ENCODE measurements at regions not wholly inside any gene's neighbourhood (a gene's known extent, or its start where the extent isn't known, plus 50 kb on each side); places are given as distances from the start of the nearest gene placed in this dataset.
"Not testable (repeated sequence)": the region's sequence is repeated elsewhere in the genome, so short reads cannot be mapped to it uniquely, and the experiment has no call there.

- no peak for DNase-seq (ENCODE audit: low read depth in 1 of 2, low spot score in 1 of 2)
These were observed 799.3 kb downstream of the TBC1D32 start for GRCh38 chr6:120534954-120535353.

- DNase-seq (ENCODE audit: low read depth in 1 of 2, low spot score in 1 of 2), result no peak
These were observed 807.7 kb downstream of the TBC1D32 start for GRCh38 chr6:120526576-120526975.

DNA sequence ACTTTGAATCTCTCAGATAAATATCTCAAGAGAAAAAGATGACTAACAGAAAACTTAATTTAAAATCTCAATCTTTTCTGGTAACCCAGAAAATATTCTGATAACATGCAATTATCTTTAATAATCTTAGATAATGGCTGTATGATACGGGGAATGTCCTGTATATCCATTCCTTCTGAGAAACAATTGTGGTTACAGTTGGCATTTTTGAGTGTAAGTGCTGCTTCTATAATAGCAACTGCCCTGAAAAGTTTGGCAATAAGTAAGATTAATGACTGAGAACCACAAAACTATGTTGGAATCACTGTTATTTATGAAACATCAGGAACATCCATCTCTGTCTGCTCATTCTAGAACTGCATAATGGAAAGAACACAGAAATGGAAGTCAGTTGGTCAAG lies 819.7 kb downstream of the TBC1D32 start:
- DNase-seq (ENCODE audit: low read depth in 1 of 2, low spot score in 1 of 2), result no peak

DNA sequence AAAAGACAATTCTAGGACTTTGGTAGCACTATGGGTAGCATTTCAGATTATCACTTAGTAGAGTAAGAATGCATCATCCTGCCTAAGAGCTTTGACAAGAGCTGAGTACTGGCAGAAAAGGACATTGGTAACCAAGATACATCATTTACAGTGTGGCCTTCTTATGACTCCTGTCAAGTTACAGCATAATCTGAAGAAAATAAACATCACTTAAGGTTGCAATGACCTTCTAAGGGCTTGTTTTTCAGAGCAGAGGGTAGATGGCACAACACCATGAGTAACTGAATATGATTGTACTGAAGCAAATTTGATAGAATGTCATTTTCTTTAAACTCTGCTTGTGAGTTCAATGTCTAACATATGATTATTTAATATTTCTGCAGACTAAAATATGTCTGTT lies 822.6 kb downstream of the TBC1D32 start:
- DNase-seq (ENCODE audit: low read depth in 1 of 2, low spot score in 1 of 2), result no peak

DNA sequence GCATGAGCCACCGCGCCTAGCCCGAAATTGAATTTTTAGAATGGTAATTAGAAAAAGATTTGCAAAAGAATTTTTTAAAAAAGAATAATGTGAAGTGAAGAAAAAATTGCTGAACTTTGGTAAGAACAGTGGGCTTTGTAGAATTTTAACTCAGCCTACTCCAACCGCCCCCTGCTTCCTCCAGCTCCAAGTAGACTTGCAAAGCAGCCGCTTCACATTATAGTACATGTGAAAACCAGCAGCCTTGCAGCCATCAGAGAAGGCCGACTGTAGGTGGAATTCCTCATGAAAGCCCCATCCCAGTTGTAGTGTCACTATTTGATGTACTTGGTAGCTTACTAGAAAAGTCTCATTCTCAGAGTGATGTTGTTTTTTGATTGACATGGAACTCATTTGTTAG lies 835.6 kb downstream of the TBC1D32 start:
- DNase-seq (ENCODE audit: low read depth in 1 of 2, low spot score in 1 of 2), result no peak

GRCh38 chr6:120496661-120497060 lies 837.6 kb downstream of the TBC1D32 start:
- no peak for DNase-seq (ENCODE audit: low read depth in 1 of 2, low spot score in 1 of 2)

DNA sequence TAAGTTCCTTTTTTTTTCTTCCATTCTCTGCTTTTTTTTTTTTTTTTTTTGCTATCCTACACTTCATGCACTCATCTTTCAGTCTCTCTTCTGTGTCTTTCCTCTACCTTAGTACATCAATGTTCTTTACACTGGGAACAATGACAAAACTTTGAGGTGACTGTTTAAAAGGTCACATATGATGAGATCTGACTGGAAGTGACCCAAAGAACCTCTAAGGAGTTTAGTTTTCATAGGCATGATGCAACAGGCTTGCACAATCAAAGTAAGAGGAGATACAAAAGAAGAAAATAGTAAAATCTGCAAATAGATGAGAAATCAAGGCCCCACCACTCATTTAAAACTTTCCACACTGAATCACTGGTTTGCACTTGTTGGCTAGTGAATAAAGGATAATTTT lies 840.8 kb downstream of the TBC1D32 start:
- no peak for DNase-seq (ENCODE audit: low read depth in 1 of 2, low spot score in 1 of 2)

DNA sequence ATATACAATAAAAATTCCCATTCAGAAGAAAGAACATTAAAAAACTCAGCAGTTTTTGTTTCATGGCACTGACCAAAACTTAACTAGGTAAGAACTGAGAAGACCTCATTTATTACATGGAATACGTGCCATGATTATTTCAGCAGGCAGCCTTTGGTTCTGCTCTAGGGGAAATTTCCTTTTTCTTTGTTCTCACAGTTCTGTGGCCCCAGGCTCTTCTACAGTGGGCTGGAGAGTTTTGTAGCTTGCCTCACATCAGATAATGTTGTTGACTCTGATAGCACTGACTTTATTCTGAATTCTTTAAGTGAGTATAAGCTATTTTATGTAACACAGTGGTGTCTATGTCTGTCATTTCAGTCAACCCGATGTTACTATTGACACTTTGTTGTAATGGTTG lies 844.3 kb downstream of the TBC1D32 start:
- no peak for DNase-seq (ENCODE audit: low read depth in 1 of 2, low spot score in 1 of 2)

DNA sequence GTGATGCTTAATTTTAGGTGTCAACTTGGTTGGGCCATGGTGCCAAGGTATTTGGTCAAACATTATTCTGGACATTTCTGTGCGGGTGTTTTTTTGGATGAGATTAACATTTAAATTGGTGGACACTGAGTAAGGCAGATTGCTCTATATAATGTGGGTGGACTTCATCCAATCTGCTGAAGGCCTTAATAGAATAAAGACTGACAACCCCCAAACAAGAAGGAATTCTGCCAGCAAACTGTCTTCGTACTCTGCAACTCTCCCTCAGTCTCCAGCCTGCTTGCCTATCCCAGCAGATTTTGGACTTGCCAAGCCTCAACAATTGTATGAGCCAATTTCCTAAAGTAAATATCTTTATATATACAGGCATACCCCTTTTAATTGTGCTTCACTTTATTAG lies 850.1 kb downstream of the TBC1D32 start:
- no peak for DNase-seq (ENCODE audit: low read depth in 1 of 2, low spot score in 1 of 2)

DNA sequence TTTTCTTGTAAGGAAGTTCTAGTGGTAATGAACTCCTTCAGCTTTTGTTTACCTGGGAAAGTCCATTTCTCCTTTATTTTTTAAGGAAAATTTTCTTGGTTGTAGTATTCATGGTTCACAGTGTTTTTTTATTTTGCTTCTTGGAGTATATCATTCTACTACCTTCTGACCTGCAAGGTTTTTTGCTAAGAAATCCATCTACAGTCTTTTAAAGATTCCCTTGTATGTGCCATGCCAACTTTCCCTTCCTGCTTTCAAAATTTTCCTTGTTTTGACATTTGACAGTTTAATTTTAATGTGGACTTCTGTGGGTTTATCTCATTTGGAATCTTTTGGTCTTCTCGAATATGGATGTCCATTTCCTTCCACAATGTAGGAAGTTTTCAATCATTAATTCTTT lies 855.6 kb downstream of the TBC1D32 start:
- DNase-seq (ENCODE audit: low read depth in 1 of 2, low spot score in 1 of 2), result no peak

GRCh38 chr6:120473804-120474203 lies 860.5 kb downstream of the TBC1D32 start:
- no peak for DNase-seq (ENCODE audit: low read depth in 1 of 2, low spot score in 1 of 2)

DNA sequence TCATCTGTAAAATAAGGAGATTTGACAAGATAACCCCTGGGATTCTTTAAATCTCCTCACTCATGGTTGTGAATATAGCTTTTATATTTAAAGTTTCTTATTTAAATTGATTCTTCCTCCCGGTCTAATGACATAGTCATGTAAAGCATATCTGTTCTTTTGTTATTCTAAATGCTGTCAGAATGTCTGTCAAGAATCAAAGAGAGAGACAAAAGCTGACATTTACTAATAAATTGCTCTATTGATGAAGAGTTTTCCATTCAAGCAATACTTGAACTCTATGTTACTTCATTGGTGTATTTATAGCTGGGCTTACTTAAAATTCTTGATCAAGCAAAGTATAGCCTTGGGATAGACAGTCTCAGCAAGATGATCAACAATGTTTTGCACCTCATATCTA lies 865.8 kb downstream of the TBC1D32 start:
- DNase-seq (ENCODE audit: low read depth in 1 of 2, low spot score in 1 of 2), result no peak

GRCh38 chr6:120451508-120451907 lies 882.8 kb downstream of the TBC1D32 start:
- DNase-seq (ENCODE audit: low read depth in 1 of 2, low spot score in 1 of 2), result no peak

GRCh38 chr6:120447605-120448004 lies 886.7 kb downstream of the TBC1D32 start:
- DNase-seq (ENCODE audit: low read depth in 1 of 2, low spot score in 1 of 2), result no peak

GRCh38 chr6:120432840-120433239 lies 901.4 kb downstream of the TBC1D32 start:
- not testable (repeated sequence) for DNase-seq (ENCODE audit: low read depth in 1 of 2, low spot score in 1 of 2)

- no peak for DNase-seq (ENCODE audit: low read depth in 1 of 2, low spot score in 1 of 2)
These were observed 902.4 kb downstream of the TBC1D32 start for GRCh38 chr6:120431841-120432240.

GRCh38 chr6:120411394-120411793 lies 922.9 kb downstream of the TBC1D32 start:
- no peak for DNase-seq (ENCODE audit: low read depth in 1 of 2, low spot score in 1 of 2)

DNA sequence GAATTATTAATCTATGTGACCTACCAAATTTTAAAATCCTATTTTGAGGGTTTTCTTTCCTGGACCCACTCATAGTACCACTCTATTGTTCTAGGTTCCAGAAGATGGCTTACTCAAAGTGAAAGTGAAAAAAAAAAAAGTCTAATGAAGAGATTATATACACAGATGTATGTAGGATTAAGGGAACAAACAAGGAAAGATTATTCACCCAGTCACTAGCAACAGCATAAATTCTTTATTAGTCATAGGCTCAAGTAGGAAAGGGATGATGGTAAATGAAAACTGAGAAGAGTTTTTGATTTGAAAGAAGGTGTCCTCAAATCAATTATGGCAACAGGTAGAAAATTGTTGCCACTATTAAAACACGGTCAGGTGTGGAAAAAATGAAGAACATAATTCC lies 923.7 kb downstream of the TBC1D32 start:
- DNase-seq (ENCODE audit: low read depth in 1 of 2, low spot score in 1 of 2), result no peak

DNA sequence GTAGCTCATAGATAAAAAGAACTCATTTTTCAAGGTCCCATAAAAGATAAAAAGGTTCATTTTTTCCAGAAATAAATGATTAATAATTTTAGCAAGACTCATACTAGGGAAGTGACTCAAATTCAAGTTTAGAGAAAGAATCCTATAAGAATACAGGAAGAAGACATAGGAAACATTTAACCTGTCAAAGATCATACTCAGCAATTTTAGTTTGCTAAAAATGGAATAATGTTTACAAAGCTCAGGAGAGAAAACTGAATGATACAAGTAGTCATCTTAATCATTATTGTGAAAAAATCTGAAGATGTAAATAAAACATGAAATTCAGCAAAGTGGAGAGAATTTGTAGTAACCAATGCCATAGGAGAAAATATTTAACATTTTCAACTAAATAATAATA lies 926.6 kb downstream of the TBC1D32 start:
- DNase-seq (ENCODE audit: low read depth in 1 of 2, low spot score in 1 of 2), result no peak

DNA sequence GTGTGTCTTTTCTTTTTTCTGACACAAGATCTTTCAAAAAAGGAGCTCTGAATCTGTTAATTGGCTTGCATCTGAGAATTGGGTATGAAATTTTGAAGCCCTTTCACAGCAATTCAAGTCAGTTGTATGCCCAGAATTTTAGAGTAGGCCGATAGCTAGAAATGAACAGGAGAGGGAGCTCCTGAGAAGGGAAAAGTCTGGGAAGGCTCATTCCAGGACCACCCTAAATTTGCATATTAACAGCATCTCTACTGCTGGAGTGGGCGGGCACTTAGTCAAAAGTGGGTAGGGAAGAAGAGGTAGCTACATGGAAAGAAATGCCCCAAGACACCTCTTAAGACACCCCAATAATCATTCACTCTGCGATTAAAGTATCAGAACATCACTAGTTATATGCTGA lies 928.3 kb downstream of the TBC1D32 start:
- no peak for DNase-seq (ENCODE audit: low read depth in 1 of 2, low spot score in 1 of 2)

DNA sequence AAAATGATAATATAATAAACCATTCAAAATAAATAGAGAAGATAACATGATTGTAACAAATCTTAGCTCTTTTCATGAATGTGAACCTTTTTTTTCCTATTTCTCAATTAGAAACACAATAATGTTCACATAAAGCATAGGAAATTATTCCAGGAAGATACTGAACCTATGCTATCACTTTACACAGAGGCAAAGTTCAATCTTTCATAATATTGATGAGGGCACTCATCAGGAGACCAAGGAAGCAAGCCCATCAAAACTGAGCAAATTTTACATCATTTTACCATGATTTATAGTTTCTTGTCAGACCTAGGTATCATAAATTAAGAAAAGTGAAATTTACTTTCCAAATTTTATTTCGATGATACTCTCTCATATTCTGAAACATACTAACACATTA lies 938.5 kb downstream of the TBC1D32 start:
- no peak for DNase-seq (ENCODE audit: low read depth in 1 of 2, low spot score in 1 of 2)

- DNase-seq (ENCODE audit: low read depth in 1 of 2, low spot score in 1 of 2), result no peak
These were observed 939.0 kb downstream of the TBC1D32 start for GRCh38 chr6:120395330-120395729.

GRCh38 chr6:120392941-120393340 lies 941.3 kb downstream of the TBC1D32 start:
- DNase-seq (ENCODE audit: low read depth in 1 of 2, low spot score in 1 of 2), result no peak

DNA sequence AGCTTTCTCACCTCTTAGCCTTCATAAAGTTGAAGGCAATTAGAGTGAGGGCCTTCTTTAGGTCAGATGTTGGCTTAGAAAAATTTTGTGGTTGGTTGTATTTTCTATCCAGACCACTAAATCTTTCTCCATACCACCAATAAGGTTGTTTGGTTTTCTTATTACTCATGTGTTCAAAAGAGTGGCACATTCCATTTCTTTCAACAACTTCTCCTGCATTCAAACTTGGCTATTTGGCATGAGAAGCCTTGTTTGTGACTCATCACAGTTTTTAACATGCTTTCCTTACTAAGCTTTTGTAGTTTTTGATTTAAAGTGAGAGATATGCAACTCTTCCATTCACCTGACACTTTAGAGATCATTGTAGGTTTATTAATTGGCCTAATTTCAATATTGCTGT lies 949.6 kb downstream of the TBC1D32 start:
- no peak for DNase-seq (ENCODE audit: low read depth in 1 of 2, low spot score in 1 of 2)

Measured in activated CD4-positive, alpha-beta T cell treated with anti-CD3 and anti-CD28 coated beads, Interleukin-2, amount 50 U/mL, for 24 hours (primary cell).